ENCODE measurements at regions not wholly inside any gene's neighbourhood (a gene's known extent, or its start where the extent isn't known, plus 50 kb on each side); places are given as distances from the start of the nearest gene placed in this dataset.
"Not testable (repeated sequence)": the region's sequence is repeated elsewhere in the genome, so short reads cannot be mapped to it uniquely, and the experiment has no call there.

GRCh38 chr6:90676516-90677300 lies 89.8 kb upstream of the MAP3K7 start:
- no peak overlapping the region for H3K4me3 ChIP-seq (ENCODE audit: low read depth, low read length)
- no peak for TF ChIP-seq CTCF (IDR thresholded peaks at IDR 0.05; ENCODE audit: borderline replicate concordance, insufficient read depth, low read depth, low read length)

- H3K4me3 ChIP-seq (ENCODE audit: low read depth, low read length) = not testable (repeated sequence)
Observed at GRCh38 chr6:90675107-90675506, 88.2 kb upstream of the MAP3K7 start.

GRCh38 chr6:90674077-90674476 lies 87.2 kb upstream of the MAP3K7 start:
- H3K4me3 ChIP-seq (ENCODE audit: low read depth, low read length) = not testable (repeated sequence)

GRCh38 chr6:90669846-90670245 lies 83.0 kb upstream of the MAP3K7 start:
- H3K4me3 ChIP-seq (ENCODE audit: low read depth, low read length) = no peak overlapping the region
- TF ChIP-seq CTCF (IDR thresholded peaks at IDR 0.05; ENCODE audit: borderline replicate concordance, insufficient read depth, low read depth, low read length) = no peak

- H3K4me3 ChIP-seq (ENCODE audit: low read depth, low read length) = no peak overlapping the region
- no peak for TF ChIP-seq CTCF (IDR thresholded peaks at IDR 0.05; ENCODE audit: borderline replicate concordance, insufficient read depth, low read depth, low read length)
Observed at GRCh38 chr6:90669420-90669819, 82.5 kb upstream of the MAP3K7 start.

- H3K4me3 ChIP-seq (ENCODE audit: low read depth, low read length) = no peak overlapping the region
- no peak for TF ChIP-seq CTCF (IDR thresholded peaks at IDR 0.05; ENCODE audit: borderline replicate concordance, insufficient read depth, low read depth, low read length)
Observed at GRCh38 chr6:90668141-90668540, 81.3 kb upstream of the MAP3K7 start.

- no peak overlapping the region for H3K4me3 ChIP-seq (ENCODE audit: low read depth, low read length)
- no peak for TF ChIP-seq CTCF (IDR thresholded peaks at IDR 0.05; ENCODE audit: borderline replicate concordance, insufficient read depth, low read depth, low read length)
Observed at GRCh38 chr6:90663873-90664272, 77.0 kb upstream of the MAP3K7 start.

- no peak overlapping the region for H3K4me3 ChIP-seq (ENCODE audit: low read depth, low read length)
- no peak for TF ChIP-seq CTCF (IDR thresholded peaks at IDR 0.05; ENCODE audit: borderline replicate concordance, insufficient read depth, low read depth, low read length)
Observed at GRCh38 chr6:90663106-90663505, 76.2 kb upstream of the MAP3K7 start.

Data from GM12875 (cell line).